Hindlimb muscle (tissue), 1 donor: ENCODE measurements at regions not wholly inside any gene's neighbourhood (a gene's known extent, or its start where the extent isn't known, plus 50 kb on each side); places are given as distances from the start of the nearest gene placed in this dataset.

ENCODE experiments used
- DNase-seq: peaks from one replicate; pipeline ENCODE4 v3.0.0-alpha.2; 2013

DNA sequence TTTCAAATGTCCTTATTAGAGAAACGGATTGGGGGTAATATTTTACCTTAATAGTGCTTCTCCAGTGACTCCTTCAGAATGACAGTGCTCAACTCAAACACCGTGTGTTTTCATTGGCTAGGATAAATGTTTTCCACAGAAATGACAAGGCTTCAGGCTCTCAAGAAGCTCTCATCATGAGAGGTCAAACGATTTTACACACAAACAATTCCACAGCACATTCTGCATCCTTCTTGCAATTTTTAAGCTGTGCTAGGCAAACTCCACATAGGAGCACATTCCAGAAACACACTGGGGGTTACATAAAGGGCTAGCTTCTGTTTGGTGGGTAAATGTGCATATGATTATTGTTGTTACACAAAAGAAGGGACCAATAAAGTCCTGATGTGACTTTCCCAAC, 75.5 kb upstream of the IPO9 start:
- DNase-seq, result no peak

DNA sequence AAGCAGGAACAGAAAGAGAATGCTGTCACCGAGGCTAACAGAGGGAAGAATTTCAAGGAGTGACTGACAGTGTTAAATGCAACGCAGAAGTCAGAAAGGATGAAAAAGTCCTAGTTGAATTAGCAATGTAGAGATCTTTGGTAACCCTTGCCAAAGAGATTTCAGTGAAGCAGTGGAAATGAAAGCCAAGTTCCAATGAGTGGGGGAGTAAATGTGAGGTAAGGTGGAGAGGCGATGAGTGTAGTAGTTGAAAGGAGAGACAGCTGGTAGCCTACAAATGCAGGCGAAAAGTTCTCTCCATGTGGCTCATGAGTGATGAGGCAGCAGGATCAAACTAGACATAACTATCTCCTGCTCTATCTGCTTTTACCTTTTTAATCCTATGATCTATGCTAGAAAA, 74.6 kb upstream of the IPO9 start:
- DNase-seq, result no peak

GRCh38 chr1:201755200-201755599, 73.8 kb upstream of the IPO9 start:
- no peak for DNase-seq

DNA sequence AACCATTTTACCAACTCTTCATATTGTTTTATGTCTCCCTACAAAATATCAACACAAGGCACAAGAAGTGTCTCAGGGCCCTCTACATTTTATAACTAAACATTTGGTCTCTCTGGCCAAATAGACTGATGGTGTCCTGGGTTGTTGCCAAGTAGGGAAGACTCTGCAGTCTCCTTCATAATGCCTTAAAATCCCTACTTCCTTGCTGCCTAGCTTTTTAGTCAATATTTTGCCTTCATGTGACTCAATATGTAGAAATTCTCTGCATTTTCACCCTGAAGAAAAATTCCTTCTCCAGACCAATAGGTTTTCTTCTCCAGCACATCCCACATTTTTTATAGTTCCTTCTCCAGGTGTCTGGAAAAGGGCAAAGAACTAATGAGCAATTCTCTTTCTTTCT, 72.6 kb upstream of the IPO9 start:
- DNase-seq, result no peak

DNA sequence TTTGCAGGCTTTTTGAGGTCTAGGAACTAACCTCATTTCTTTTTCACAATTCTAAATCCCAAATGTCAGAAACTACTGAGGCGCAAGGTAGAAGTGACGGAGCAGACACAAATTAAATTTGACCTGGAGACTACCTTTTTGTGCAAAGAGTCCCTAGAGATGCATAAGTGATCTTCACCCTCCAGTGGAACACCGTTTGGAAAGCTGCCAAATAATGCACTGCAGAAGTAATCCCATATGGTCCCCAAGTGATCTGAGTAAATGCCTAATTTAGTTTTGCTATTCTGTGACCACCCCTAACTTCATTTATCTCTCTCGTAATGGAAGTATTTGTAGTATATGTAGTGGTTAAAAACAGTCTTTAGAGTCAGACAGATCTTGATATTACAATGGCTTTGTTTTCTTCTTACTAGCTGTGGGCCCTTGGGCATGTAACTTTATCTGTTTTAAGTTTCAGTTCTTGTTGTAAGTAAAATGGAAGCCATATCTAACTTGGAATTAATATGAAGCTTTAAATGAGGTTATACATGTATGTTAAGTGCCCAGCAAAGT, 70.4 kb upstream of the IPO9 start:
- no peak for DNase-seq

DNA sequence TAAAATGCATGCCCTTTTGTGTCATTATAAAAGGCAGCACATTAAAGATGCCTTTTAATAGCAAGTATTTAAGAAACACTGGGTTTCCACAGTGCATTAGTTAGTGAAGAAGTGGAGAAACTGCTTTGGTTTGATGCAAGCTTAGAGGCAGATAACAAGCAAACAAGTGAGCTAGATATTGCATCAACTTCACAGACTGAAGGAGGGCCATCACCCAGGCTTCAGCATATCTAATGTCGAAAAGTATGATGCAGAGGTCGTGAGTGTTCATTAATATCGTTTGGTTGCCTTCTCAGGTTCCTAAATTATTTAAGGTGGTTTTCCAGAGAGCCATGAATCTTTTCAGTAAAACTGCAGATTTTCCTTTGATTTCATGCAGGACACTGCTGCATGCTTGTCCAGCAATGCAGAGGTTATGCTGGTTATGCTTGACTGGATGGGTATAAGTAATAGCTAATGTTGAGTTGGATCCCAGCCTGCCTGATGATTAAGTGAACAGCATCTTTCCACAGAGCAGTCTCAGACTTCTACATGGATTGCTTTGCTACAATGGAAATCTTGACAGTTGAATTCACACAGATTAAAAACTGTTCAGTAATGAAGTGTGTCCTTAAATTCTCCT, 69.7 kb upstream of the IPO9 start:
- DNase-seq, result no peak

- DNase-seq, result no peak
Measured at GRCh38 chr1:201760516-201760915, 68.4 kb upstream of the IPO9 start.

GRCh38 chr1:201761178-201761577, 67.8 kb upstream of the IPO9 start:
- no peak for DNase-seq

- no peak for DNase-seq
Measured at GRCh38 chr1:201761871-201762270, 67.1 kb upstream of the IPO9 start.

DNA sequence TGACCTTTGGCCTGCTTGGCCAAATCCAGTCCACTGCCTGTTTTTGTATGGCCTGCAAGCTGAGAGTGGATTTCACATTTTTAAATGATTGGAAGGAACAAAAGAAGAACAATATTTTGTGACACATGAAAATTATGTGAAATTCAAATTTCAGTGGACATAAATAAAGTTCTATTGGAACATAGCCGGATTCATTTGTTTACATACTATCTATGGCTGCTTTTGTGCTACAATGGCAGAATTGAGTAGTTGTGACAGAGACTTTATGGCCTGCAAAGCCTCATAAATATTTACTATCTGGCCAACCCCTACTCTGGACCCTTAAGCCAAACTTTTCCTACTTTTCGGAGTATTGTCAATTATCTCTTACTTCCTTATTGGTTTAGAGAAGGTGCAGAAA, 66.6 kb upstream of the IPO9 start:
- no peak for DNase-seq

- peak; percentile 48 for DNase-seq
Measured at GRCh38 chr1:201763455-201764140, 65.4 kb upstream of the IPO9 start.

- DNase-seq, result no peak
Measured at GRCh38 chr1:201764166-201764565, 64.8 kb upstream of the IPO9 start.

DNA sequence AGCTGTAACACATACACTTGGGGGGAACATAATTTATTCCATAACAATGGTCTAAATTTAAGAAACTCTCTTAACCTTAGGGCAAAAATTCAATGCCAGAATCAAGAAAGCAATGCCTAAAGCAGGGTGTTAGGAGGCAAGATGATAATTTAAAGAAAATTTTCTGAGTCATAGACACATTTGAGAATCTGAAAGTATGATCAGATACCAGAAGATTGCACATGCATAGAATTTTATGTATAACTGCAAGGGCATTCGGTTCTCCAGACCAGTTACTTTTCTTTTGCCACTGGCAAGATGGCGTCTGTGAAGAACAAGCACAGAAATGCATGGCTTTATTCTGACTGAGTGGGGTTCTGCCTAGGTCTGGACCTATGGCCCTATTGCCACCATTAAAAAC, 64.4 kb upstream of the IPO9 start:
- no peak for DNase-seq

- peak; percentile 47 for DNase-seq
Measured at GRCh38 chr1:201766131-201766866, 62.7 kb upstream of the IPO9 start.

DNA sequence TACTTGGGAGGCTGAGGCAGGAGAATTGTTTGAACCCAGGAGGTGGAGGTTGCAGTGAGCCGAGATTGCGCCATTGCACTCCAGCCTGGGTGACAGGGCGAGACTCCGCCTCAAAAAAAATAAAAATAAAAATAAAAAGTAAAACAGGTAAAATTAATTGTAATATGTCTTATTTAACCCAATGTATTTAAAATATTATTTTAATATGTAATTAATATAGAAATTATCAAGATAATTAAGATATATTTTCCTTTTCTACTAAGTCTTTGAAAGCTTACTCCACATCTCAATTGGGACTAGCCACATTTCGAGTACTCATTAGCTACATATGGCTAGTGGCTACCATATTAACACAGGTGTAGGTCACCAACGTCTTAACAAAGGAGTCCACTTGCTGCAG, 61.6 kb upstream of the IPO9 start:
- DNase-seq, result no peak

GRCh38 chr1:201769072-201769471, 59.9 kb upstream of the IPO9 start:
- no peak for DNase-seq

DNA sequence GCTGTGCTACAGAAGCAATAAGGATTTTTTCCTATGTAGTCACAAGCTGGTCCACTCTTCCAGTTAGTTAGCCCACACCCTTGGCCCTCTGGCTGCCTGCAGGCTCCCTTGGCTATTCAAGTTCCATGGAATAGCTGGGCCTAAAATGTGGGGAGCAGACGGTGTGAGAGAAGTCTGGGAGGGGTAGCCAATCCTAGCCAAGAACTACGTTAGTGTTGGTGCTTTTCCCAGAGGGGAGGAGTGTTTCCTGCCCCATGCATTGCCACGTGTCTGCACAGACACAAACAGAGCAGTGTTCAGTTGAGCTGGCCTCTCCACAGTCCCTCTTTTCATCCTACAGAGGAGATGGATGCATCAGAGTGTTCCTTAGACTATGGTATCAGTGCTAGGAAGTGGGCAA, 59.0 kb upstream of the IPO9 start:
- no peak for DNase-seq

DNA sequence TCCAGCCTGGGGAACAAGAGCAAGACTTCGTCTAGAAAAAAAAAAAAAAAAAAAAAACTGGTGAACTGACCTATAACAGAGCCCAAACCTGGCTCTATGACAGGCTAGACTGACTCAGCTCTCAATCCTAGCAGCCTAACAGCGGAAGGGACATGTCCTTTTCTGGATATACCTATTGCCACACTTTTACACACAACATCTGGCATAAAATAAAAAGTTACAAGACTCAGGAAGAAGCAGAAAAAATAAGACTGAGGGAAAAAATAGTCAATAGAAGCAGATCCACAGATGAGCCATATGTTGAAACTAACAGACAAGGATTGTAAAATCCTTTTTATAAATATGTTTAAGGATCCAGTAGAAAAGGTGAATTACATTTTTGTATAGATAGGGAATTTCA, 57.5 kb upstream of the IPO9 start:
- no peak for DNase-seq

- DNase-seq, result no peak
Measured at GRCh38 chr1:201772178-201772577, 56.8 kb upstream of the IPO9 start.

GRCh38 chr1:201773764-201774163, 55.2 kb upstream of the IPO9 start:
- no peak for DNase-seq

DNA sequence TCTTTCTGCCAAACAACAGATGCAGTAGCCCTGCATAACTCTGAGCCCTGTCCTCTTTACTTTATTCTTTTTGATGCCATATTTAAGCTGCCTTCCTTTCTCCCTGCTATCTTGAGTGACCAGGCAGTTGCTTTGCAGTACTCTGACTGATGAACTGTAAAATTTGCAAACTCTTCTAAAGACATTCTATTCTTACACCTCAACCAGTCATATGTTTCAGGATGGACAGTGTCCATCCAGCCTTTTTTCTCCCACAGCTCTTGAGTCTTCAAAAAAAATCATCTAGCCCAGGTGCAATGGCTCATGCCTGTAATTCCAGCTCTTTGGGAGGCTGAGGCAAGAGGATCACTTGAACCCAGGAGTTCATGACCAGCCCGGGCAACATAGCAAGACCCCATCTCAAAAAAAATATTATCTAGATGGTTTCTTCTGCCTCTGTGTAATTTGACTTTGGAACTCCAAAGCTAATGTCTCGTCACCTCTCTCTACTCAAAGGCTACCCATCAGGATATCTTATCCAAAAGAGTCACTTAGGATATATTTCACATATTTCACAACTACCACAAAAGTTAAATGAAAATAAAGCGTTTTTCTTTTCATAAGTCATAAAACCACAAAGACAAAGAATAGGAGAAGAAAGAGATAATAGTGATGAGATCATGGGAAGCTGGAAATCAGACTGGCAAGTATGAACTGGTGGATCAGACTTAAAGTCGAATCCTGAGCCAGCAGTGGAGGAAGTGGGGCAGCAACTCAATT, 54.6 kb upstream of the IPO9 start:
- DNase-seq, result no peak

- no peak for DNase-seq
Measured at GRCh38 chr1:201774983-201775344, 54.0 kb upstream of the IPO9 start.

- DNase-seq, result no peak
Measured at GRCh38 chr1:201775380-201775779, 53.6 kb upstream of the IPO9 start.
